ENCODE measurements at regions not wholly inside any gene's neighbourhood (a gene's known extent, or its start where the extent isn't known, plus 50 kb on each side); places are given as distances from the start of the nearest gene placed in this dataset.
"Not testable (repeated sequence)": the region's sequence is repeated elsewhere in the genome, so short reads cannot be mapped to it uniquely, and the experiment has no call there.

GRCh38 chr15:95027981-95028380 lies 796.6 kb downstream of the MCTP2 start:
- no peak for TF ChIP-seq Cebpa-rat (IDR thresholded peaks at IDR 0.05)
- Histone ChIP-seq H3K27me3 (no peaks in the 10 kb centered on the region), H4K20me1 (no peaks in the 10 kb centered on the region), H3K4me1 (no peaks in the 10 kb centered on the region), H3K9me3 (peaks cover 9% of the 10 kb centered on the region; the same call in 1 of the 2 replicates), H3K27ac (no peak overlapping the region), H3K9ac (no peak overlapping the region), H3K4me2 (no peak overlapping the region), H3K4me3 (no peak overlapping the region), H3K36me3 (no peaks in the 10 kb centered on the region)

- H3K4me1 ChIP-seq: no peaks in the 10 kb centered on the region
- no peak for TF ChIP-seq Cebpa-rat (IDR thresholded peaks at IDR 0.05)
- H3K27ac ChIP-seq: no peak overlapping the region
- H4K20me1 ChIP-seq: no peaks in the 10 kb centered on the region
- no peak overlapping the region for H3K4me3 ChIP-seq
- H3K36me3 ChIP-seq: no peaks in the 10 kb centered on the region
- no peak overlapping the region for H3K4me2 ChIP-seq
- H3K9me3 ChIP-seq: peaks cover 9% of the 10 kb centered on the region; the same call in 1 of the 2 replicates
- H3K9ac ChIP-seq: no peak overlapping the region
- no peaks in the 10 kb centered on the region for H3K27me3 ChIP-seq
These were observed 800.8 kb downstream of the MCTP2 start for GRCh38 chr15:95032156-95032555.

GRCh38 chr15:95035106-95035505 lies 803.7 kb downstream of the MCTP2 start:
- peaks cover 9% of the 10 kb centered on the region; the same call in 1 of the 2 replicates for H3K9me3 ChIP-seq
- no peaks in the 10 kb centered on the region for H3K4me1 ChIP-seq
- no peak overlapping the region for H3K9ac ChIP-seq
- no peak overlapping the region for H3K4me3 ChIP-seq
- no peaks in the 10 kb centered on the region for H3K27me3 ChIP-seq
- no peak overlapping the region for H3K27ac ChIP-seq
- H4K20me1 ChIP-seq: no peaks in the 10 kb centered on the region
- H3K4me2 ChIP-seq: no peak overlapping the region
- H3K36me3 ChIP-seq: no peaks in the 10 kb centered on the region
- no peak for TF ChIP-seq Cebpa-rat (IDR thresholded peaks at IDR 0.05)

GRCh38 chr15:95041297-95041696 lies 809.9 kb downstream of the MCTP2 start:
- Histone ChIP-seq H4K20me1 (no peaks in the 10 kb centered on the region), H3K36me3 (no peaks in the 10 kb centered on the region), H3K4me3 (no peak overlapping the region), H3K27me3 (no peaks in the 10 kb centered on the region), H3K9me3 (peaks cover under 1% of the 10 kb centered on the region; the same call in 1 of the 2 replicates), H3K27ac (no peak overlapping the region), H3K4me2 (no peak overlapping the region), H3K4me1 (no peaks in the 10 kb centered on the region), H3K9ac (no peak overlapping the region)
- no peak for TF ChIP-seq Cebpa-rat (IDR thresholded peaks at IDR 0.05)

GRCh38 chr15:95043236-95043932 lies 812.0 kb downstream of the MCTP2 start:
- not testable (repeated sequence) for H3K4me2 ChIP-seq, H3K9ac ChIP-seq

GRCh38 chr15:95043933-95044313 lies 812.6 kb downstream of the MCTP2 start:
- H3K9ac ChIP-seq: no peak overlapping the region
- no peak for TF ChIP-seq Cebpa-rat (IDR thresholded peaks at IDR 0.05)

More at GRCh38 chr15:95043236-95043932, 812.0 kb downstream of the MCTP2 start:
- not testable (repeated sequence) for H3K27me3 ChIP-seq, H3K27ac ChIP-seq, H4K20me1 ChIP-seq, H3K36me3 ChIP-seq, H3K4me1 ChIP-seq, H3K4me3 ChIP-seq
- H3K9me3 ChIP-seq: peaks cover 20% of the 10 kb centered on the region

GRCh38 chr15:95044745-95045417 lies 813.5 kb downstream of the MCTP2 start:
- Histone ChIP-seq H3K27me3 (no peaks in the 10 kb centered on the region), H3K36me3 (no peaks in the 10 kb centered on the region), H3K4me3 (no peak overlapping the region), H3K4me1 (no peaks in the 10 kb centered on the region), H3K27ac (no peak overlapping the region), H3K9me3 (peaks cover 23% of the 10 kb centered on the region), H3K4me2 (no peak overlapping the region), H3K9ac (no peak overlapping the region), H4K20me1 (no peaks in the 10 kb centered on the region)
- no peak for TF ChIP-seq Cebpa-rat (IDR thresholded peaks at IDR 0.05)

More at GRCh38 chr15:95043933-95044313, 812.6 kb downstream of the MCTP2 start:
- Histone ChIP-seq H3K9me3 (peaks cover 23% of the 10 kb centered on the region), H3K36me3 (no peaks in the 10 kb centered on the region), H3K4me3 (no peak overlapping the region), H3K4me2 (no peak overlapping the region), H3K4me1 (no peaks in the 10 kb centered on the region), H3K27ac (no peak overlapping the region), H3K27me3 (no peaks in the 10 kb centered on the region), H4K20me1 (no peaks in the 10 kb centered on the region)

- Histone ChIP-seq H3K4me1 (no peaks in the 10 kb centered on the region), H3K4me2 (no peak overlapping the region), H3K9ac (no peak overlapping the region), H4K20me1 (no peaks in the 10 kb centered on the region), H3K4me3 (no peak overlapping the region), H3K9me3 (peaks cover 16% of the 10 kb centered on the region), H3K27ac (no peak overlapping the region), H3K27me3 (no peaks in the 10 kb centered on the region), H3K36me3 (no peaks in the 10 kb centered on the region)
- TF ChIP-seq Cebpa-rat (IDR thresholded peaks at IDR 0.05): no peak
These were observed 820.5 kb downstream of the MCTP2 start for GRCh38 chr15:95051861-95052260.

GRCh38 chr15:95059346-95059905 lies 828.1 kb downstream of the MCTP2 start:
- Histone ChIP-seq H3K4me1 (no peaks in the 10 kb centered on the region), H3K9me3 (peaks cover 4% of the 10 kb centered on the region), H4K20me1 (no peaks in the 10 kb centered on the region), H3K9ac (no peak overlapping the region), H3K27ac (no peak overlapping the region), H3K36me3 (no peaks in the 10 kb centered on the region), H3K4me2 (no peak overlapping the region), H3K4me3 (no peak overlapping the region), H3K27me3 (no peaks in the 10 kb centered on the region)
- no peak for TF ChIP-seq Cebpa-rat (IDR thresholded peaks at IDR 0.05)

All from BLaER1 (cell line).